CD4-positive, alpha-beta memory T cell (primary cell): ENCODE measurements at regions not wholly inside any gene's neighbourhood (a gene's known extent, or its start where the extent isn't known, plus 50 kb on each side); places are given as distances from the start of the nearest gene placed in this dataset.
"Not testable (repeated sequence)": the region's sequence is repeated elsewhere in the genome, so short reads cannot be mapped to it uniquely, and the experiment has no call there.

Experiments
- CTCF ChIA-PET: fragments of 350-600 bp; sonication (Branson Sonifier 250); formaldehyde crosslinking; loops from one replicate; lab custom pipeline; 2021; ENCODE audit warnings: inconsistent platforms; ENCODE audit not compliant: partially characterized antibody; lab: Charles Lee
- POLR2A ChIA-PET: fragments of 350-600 bp; sonication (Branson Sonifier 250); formaldehyde crosslinking; loops from one replicate; lab custom pipeline; 2021; ENCODE audit not compliant: partially characterized antibody; lab: Charles Lee
- DNase-seq, 5 donors: peaks; one replicate each; pipeline versions ENCODE4 v3.0.0 to v3.0.0-alpha.2; 2020 to 2022; ENCODE audit warnings: mixed read lengths in 1 of 5
- H3K27ac ChIP-seq: one replicate; pipeline ENCODE4 v1.7.0; 2013; ENCODE audit warnings: low read depth, low read length
- H3K27me3 ChIP-seq: 2 replicates; pipeline ENCODE4 v1.7.0; 2013; ENCODE audit warnings: mild to moderate bottlenecking, low read length, moderate library complexity; ENCODE audit not compliant: insufficient read depth
- H3K36me3 ChIP-seq: 2 replicates; pipeline ENCODE4 v1.7.0; 2013; ENCODE audit warnings: mild to moderate bottlenecking, low read length, moderate library complexity; ENCODE audit not compliant: insufficient read depth
- H3K4me1 ChIP-seq: 2 replicates; pipeline ENCODE4 v1.7.0; 2013; ENCODE audit warnings: mild to moderate bottlenecking, low read length, moderate library complexity; ENCODE audit not compliant: insufficient read depth
- H3K4me3 ChIP-seq, 2 donors: one replicate each; pipeline ENCODE4 v1.7.0; 2013; ENCODE audit warnings: low read length in 2 of 2, mild to moderate bottlenecking in 1 of 2
- H3K9me3 ChIP-seq, 2 donors: one replicate each; pipeline ENCODE4 v1.7.0; 2013; ENCODE audit warnings: low read length in 2 of 2, control low read depth in 1 of 2; ENCODE audit not compliant: control insufficient read depth in 1 of 2
- H3K27ac Mint-ChIP-seq, 7 donors: one replicate each; pipeline ENCODE4 v1.8.0; 2020 to 2021; ENCODE audit warnings: mixed read lengths in 7 of 7, mild to moderate bottlenecking in 6 of 7, inconsistent platforms in 3 of 7, moderate library complexity in 3 of 7
- H3K27me3 Mint-ChIP-seq, 2 donors: one replicate each; pipeline ENCODE4 v1.8.0; 2020 to 2021; ENCODE audit warnings: mixed read lengths in 2 of 2
- H3K36me3 Mint-ChIP-seq, 2 donors: one replicate each; pipeline ENCODE4 v1.8.0; 2020 to 2021; ENCODE audit warnings: mixed read lengths in 2 of 2, inconsistent platforms in 1 of 2, mild to moderate bottlenecking in 1 of 2
- H3K4me1 Mint-ChIP-seq, 4 donors: one replicate each; pipeline ENCODE4 v1.8.0; 2020 to 2021; ENCODE audit warnings: mixed read lengths in 4 of 4, mild to moderate bottlenecking in 1 of 4
- H3K4me3 Mint-ChIP-seq, 8 donors: one replicate each; pipeline ENCODE4 v1.8.0; 2020 to 2021; ENCODE audit warnings: mixed read lengths in 8 of 8, mild to moderate bottlenecking in 7 of 8, moderate library complexity in 6 of 8, inconsistent platforms in 3 of 8
- H3K9me3 Mint-ChIP-seq, 8 donors: one replicate each; pipeline ENCODE4 v1.8.0; 2020 to 2021; ENCODE audit warnings: mixed read lengths in 8 of 8, mild to moderate bottlenecking in 5 of 8, inconsistent platforms in 3 of 8, moderate library complexity in 1 of 8
- intact Hi-C: fragments of 100-400 bp; cut with micrococcal nuclease; formaldehyde crosslinking; loops from one replicate; pipeline ENCODE4 v1.15.1; 2023

DNA sequence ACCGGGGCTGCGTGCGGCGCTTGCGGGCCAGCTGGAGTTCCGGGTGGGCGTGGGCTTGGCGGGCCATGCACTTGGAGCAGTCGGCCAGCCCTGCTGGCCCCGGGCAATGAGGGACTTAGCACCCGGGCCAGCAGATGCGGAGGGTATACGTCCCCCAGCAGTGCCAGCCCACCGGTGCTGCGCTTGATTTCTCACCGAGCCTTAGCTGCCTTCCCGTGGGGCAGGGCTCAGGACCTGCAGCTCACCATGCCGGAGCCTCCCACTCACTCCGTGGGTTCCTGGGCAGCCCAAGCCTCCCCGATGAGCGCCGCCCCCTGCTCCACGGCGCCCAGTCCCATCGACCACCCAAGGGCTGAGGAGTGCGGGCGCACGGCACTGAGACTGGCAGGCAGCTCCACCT, 51.4 kb upstream of the INPP4B start:
- H3K4me1 Mint-ChIP-seq, H3K4me3 Mint-ChIP-seq, H3K27ac Mint-ChIP-seq, H3K27ac ChIP-seq, CTCF ChIA-PET, H3K4me1 ChIP-seq, H3K27me3 ChIP-seq, H3K4me3 ChIP-seq, DNase-seq, H3K36me3 ChIP-seq, H3K36me3 Mint-ChIP-seq, POLR2A ChIA-PET, intact Hi-C loops, H3K27me3 Mint-ChIP-seq, H3K9me3 ChIP-seq: not testable (repeated sequence)
- peaks cover 5 to 28% (median 19%) of the 10 kb centered on the region in 8 donors for H3K9me3 Mint-ChIP-seq

DNA sequence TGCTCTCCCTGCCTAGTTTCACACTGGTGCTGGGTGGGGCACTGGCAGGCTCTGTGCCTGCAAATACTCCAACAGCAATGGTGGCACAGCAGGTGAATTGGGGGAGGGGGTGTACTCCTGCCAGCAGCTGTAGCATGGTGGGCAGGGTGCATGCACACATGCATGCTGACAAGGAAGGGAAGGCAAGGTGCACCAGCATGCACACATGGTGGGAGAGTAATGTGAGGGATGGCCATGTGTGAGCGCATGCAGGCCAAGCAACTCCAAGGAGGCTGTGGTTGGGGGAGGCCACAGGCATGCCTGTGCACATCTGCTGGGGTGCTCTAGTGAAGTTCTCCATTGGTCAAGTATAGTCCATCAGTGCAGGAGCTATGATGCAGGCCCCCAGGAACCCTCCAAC, 54.5 kb upstream of the INPP4B start:
- H3K27me3 Mint-ChIP-seq: peaks cover 8 to 9% of the 10 kb centered on the region in 2 donors
- H3K36me3 ChIP-seq: no peaks in the 10 kb centered on the region
- no peaks in the 10 kb centered on the region for H3K4me1 ChIP-seq
- intact Hi-C loops: no loop called here
- ChIA-PET CTCF (no interaction called here), POLR2A (no interaction called here)
- DNase-seq: no peak
- no peak overlapping the region for H3K27ac ChIP-seq
- H3K27ac Mint-ChIP-seq: no peak overlapping the region
- no peaks in the 10 kb centered on the region for H3K9me3 ChIP-seq
- no peaks in the 10 kb centered on the region for H3K27me3 ChIP-seq
- no peaks in the 10 kb centered on the region for H3K4me1 Mint-ChIP-seq
- H3K4me3 Mint-ChIP-seq: no peak overlapping the region
- no peaks in the 10 kb centered on the region for H3K36me3 Mint-ChIP-seq
- no peak overlapping the region for H3K4me3 ChIP-seq
- H3K9me3 Mint-ChIP-seq: peaks cover 0 to 23% (median 5%) of the 10 kb centered on the region in 8 donors

DNA sequence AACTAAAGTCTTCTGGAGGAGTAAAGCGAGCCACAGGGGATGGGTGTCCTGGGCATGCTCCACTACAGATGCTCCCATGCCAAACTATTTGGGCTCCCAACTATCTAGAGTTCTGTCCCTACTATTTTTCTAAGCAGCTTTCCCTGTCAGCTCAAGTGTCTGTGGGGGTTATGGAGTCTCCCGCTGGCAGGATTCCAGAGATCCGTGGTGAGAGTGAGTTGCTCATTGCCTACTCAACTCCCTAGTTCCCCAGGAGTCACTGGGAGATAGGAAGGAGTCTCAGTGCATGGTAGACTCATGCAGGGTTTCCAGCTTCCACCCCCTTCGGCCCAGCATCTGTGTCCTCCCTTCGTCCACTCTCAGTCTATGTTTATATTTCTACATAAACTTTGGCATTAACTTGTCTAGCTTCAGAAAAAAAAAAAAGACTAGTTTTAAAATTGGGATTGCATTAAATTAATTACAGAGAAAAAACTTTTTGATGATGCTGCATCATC, 55.1 kb upstream of the INPP4B start:
- intact Hi-C loops: no loop called here
- Mint-ChIP-seq H3K36me3 (no peaks in the 10 kb centered on the region), H3K27me3 (peaks cover 8 to 9% of the 10 kb centered on the region in 2 donors), H3K9me3 (peaks cover 0 to 19% (median 4%) of the 10 kb centered on the region in 8 donors), H3K4me3 (no peak overlapping the region), H3K4me1 (no peaks in the 10 kb centered on the region), H3K27ac (no peak overlapping the region)
- no peak overlapping the region for H3K27ac ChIP-seq
- no peaks in the 10 kb centered on the region for H3K9me3 ChIP-seq
- POLR2A ChIA-PET: no interaction called here
- H3K4me1 ChIP-seq: no peaks in the 10 kb centered on the region
- H3K27me3 ChIP-seq: no peaks in the 10 kb centered on the region
- no peak for DNase-seq
- no peaks in the 10 kb centered on the region for H3K36me3 ChIP-seq
- CTCF ChIA-PET: no interaction called here
- no peak overlapping the region for H3K4me3 ChIP-seq

DNA sequence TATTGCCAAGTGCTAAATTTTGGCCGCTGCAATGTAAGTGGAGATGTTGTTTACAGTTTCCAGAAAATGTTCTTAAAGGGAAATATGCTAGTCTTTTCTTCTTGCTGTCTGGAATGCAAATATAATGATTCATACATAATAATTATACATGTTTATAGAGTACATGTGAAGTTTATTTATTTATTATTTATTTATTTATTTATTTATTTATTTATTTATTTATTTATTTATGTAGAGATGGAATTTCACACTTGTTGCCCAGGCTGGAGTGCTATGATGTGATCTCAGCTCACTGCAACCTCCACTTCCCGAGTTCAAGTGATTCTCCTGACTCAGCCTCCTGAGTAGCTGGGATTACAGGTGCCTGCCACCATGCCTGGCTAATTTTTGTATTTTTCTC, 57.5 kb upstream of the INPP4B start:
- Mint-ChIP-seq H3K27me3 (peaks cover 11 to 12% of the 10 kb centered on the region in 2 donors), H3K9me3 (peaks cover 0 to 16% (median 4%) of the 10 kb centered on the region in 8 donors)
- H3K27me3 ChIP-seq, H3K36me3 ChIP-seq, POLR2A ChIA-PET, H3K4me3 Mint-ChIP-seq, H3K4me1 Mint-ChIP-seq, H3K4me1 ChIP-seq, H3K4me3 ChIP-seq, H3K9me3 ChIP-seq, CTCF ChIA-PET, H3K36me3 Mint-ChIP-seq, H3K27ac Mint-ChIP-seq, intact Hi-C loops, H3K27ac ChIP-seq, DNase-seq: not testable (repeated sequence)

DNA sequence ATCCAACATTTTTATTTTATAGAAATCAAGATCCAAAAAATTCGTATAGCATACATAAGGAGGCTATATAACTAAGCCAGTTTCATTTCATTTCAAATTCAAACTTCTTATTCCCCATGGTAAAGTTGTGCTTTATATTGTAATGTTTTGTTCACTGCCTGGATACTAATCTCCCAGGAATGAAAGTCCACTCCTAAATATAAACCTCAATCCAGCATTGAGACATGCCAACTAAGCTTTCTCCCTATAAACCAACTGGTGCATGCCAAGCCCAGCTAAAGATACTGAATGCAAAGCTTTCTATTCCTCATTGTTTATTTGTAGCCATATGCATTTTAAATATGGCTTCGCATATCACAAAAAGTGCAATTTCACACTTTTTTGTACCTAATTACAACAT, 63.8 kb upstream of the INPP4B start:
- intact Hi-C loops: no loop called here
- Mint-ChIP-seq H3K4me1 (no peaks in the 10 kb centered on the region), H3K9me3 (peaks cover 0 to 9% (median 4%) of the 10 kb centered on the region in 8 donors), H3K27me3 (peaks cover 9 to 15% of the 10 kb centered on the region in 2 donors), H3K4me3 (no peak overlapping the region), H3K27ac (no peak overlapping the region), H3K36me3 (no peaks in the 10 kb centered on the region)
- no peaks in the 10 kb centered on the region for H3K4me1 ChIP-seq
- no peak for DNase-seq
- H3K9me3 ChIP-seq: no peaks in the 10 kb centered on the region
- CTCF ChIA-PET: no interaction called here
- no peak overlapping the region for H3K27ac ChIP-seq
- no peaks in the 10 kb centered on the region for H3K27me3 ChIP-seq
- H3K4me3 ChIP-seq: no peak overlapping the region
- POLR2A ChIA-PET: interaction anchor here (0.6 kb wide), 1 partner anchor 407 kb away, joined by 3 read pairs; no protein-coding TSS in a partner anchor
- no peaks in the 10 kb centered on the region for H3K36me3 ChIP-seq

DNA sequence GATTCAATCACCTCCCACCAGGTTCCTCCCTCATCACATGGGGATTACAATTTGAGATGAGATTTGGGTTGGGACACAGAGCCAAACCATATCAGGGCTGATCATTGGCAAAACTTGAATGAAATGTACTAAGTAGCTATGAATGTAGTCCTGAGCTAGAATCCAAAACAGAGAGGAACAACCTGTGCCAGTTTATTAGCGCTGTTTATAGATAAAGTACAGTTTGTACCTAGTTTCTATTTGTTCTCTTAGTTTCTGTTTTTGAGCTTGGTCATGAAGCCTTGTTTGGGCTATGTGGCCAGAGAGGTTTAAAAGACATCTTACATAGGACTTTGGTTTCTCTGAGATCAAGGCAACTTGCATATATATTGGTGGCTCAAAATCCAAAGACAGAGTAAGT, 66.9 kb upstream of the INPP4B start:
- no peaks in the 10 kb centered on the region for H3K36me3 ChIP-seq
- CTCF ChIA-PET: no interaction called here
- Mint-ChIP-seq H3K9me3 (peaks cover 0 to 3% (median 0%) of the 10 kb centered on the region in 8 donors), H3K27ac (no peak overlapping the region), H3K4me3 (no peak overlapping the region), H3K4me1 (no peaks in the 10 kb centered on the region), H3K36me3 (no peaks in the 10 kb centered on the region), H3K27me3 (peaks cover 9 to 11% of the 10 kb centered on the region in 2 donors)
- H3K4me3 ChIP-seq: no peak overlapping the region
- no peaks in the 10 kb centered on the region for H3K27me3 ChIP-seq
- H3K4me1 ChIP-seq: no peaks in the 10 kb centered on the region
- H3K27ac ChIP-seq: no peak overlapping the region
- no peak for DNase-seq
- POLR2A ChIA-PET: no interaction called here
- H3K9me3 ChIP-seq: no peaks in the 10 kb centered on the region
- intact Hi-C loops: no loop called here

DNA sequence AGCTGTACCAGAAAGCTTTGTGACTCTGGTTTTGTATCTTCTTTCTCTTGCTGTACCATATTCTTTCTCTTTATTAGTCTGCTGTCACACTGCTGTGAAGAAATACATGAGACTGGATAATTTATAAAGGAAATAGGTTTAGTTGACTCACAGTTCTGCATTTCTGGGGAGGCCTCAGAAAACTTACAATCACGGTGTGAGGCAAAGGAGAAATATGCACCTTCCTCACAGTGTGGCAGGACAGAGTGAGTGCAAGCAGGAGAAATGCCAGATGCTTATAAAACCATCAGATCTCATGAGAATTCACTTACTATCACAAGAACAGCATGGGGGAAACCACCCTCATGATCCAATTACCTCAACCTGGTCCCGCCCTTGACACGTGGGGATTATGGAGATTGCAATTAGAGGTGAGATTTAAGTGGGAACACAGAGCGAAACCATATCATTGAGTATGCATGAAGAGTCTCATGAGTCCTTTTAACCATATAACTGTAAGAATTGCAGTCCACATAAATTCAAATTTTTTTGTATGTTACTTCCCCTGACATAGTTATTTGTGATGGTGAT, 67.4 kb upstream of the INPP4B start:
- ChIA-PET POLR2A (no interaction called here), CTCF (no interaction called here)
- Histone ChIP-seq H3K27me3 (no peaks in the 10 kb centered on the region), H3K4me1 (no peaks in the 10 kb centered on the region), H3K4me3 (no peak overlapping the region), H3K9me3 (no peaks in the 10 kb centered on the region), H3K27ac (no peak overlapping the region), H3K36me3 (no peaks in the 10 kb centered on the region)
- H3K9me3 Mint-ChIP-seq: peaks cover 0 to 3% (median 0%) of the 10 kb centered on the region in 8 donors
- H3K4me1 Mint-ChIP-seq: no peaks in the 10 kb centered on the region
- no peaks in the 10 kb centered on the region for H3K36me3 Mint-ChIP-seq
- intact Hi-C loops: no loop called here
- no peak overlapping the region for H3K4me3 Mint-ChIP-seq
- peaks cover 8 to 10% of the 10 kb centered on the region in 2 donors for H3K27me3 Mint-ChIP-seq
- no peak for DNase-seq
- H3K27ac Mint-ChIP-seq: no peak overlapping the region
